ENCODE measurements at regions not wholly inside any gene's neighbourhood (a gene's known extent, or its start where the extent isn't known, plus 50 kb on each side); places are given as distances from the start of the nearest gene placed in this dataset.
"Not testable (repeated sequence)": the region's sequence is repeated elsewhere in the genome, so short reads cannot be mapped to it uniquely, and the experiment has no call there.

DNA sequence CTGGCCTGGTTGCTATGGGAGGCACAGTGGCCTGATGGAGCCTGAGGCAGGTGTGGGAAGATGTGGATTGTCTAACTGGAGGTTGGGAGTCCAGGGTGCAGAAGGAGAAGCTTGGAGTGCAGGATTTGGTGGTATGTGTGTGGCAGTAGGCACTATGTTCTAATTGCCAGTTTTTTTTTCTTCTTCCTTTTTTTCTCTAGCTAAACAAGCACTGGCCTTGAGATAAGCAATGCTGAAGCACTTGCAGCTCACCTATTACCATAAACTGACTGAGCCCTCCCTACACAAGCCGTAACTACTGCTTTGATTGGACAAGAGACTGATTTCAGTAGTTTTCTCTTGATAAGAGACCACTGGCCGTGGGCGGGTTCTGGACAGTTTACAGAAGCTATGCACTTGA is 175.4 kb downstream of the FAM72C start:
- not testable (repeated sequence) for TF ChIP-seq MAX (IDR thresholded peaks at IDR 0.05; ENCODE audit: low read depth); JUND (IDR thresholded peaks at IDR 0.05); EP300 (IDR thresholded peaks at IDR 0.05; ENCODE audit: borderline replicate concordance in 1 of 2, low read depth in 1 of 2, low read length in 1 of 2); POLR2AphosphoS5 (IDR thresholded peaks at IDR 0.05; ENCODE audit: low read depth, low read length); YY1 (IDR thresholded peaks at IDR 0.05; ENCODE audit: low read depth); CTCF (IDR thresholded peaks at IDR 0.05); EZH2phosphoT487 (IDR thresholded peaks at IDR 0.05; ENCODE audit: borderline replicate concordance, low read depth); SMC3 (IDR thresholded peaks at IDR 0.05; ENCODE audit: low read depth, low read length); SIN3A (IDR thresholded peaks at IDR 0.05; ENCODE audit: borderline replicate concordance, low read depth, low read length); NRF1 (IDR thresholded peaks at IDR 0.05; ENCODE audit: low read depth, low read length); NFIC (IDR thresholded peaks at IDR 0.05; ENCODE audit: borderline replicate concordance)
- TF ChIP-seq, protein P1, sequence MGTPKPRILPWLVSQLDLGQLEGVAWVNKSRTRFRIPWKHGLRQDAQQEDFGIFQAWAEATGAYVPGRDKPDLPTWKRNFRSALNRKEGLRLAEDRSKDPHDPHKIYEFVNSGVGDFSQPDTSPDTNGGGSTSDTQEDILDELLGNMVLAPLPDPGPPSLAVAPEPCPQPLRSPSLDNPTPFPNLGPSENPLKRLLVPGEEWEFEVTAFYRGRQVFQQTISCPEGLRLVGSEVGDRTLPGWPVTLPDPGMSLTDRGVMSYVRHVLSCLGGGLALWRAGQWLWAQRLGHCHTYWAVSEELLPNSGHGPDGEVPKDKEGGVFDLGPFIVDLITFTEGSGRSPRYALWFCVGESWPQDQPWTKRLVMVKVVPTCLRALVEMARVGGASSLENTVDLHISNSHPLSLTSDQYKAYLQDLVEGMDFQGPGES (IDR thresholded peaks at IDR 0.05; ENCODE audit: low read depth, low read length), result not testable (repeated sequence)
